Bronchial epithelial cell (primary cell): ENCODE measurements at regions not wholly inside any gene's neighbourhood (a gene's known extent, or its start where the extent isn't known, plus 50 kb on each side); places are given as distances from the start of the nearest gene placed in this dataset.
"Not testable (repeated sequence)": the region's sequence is repeated elsewhere in the genome, so short reads cannot be mapped to it uniquely, and the experiment has no call there.

ENCODE experiments used
- DNase-seq: peaks from one replicate; pipeline ENCODE4 v3.0.0-alpha.2; 2010; ENCODE audit warnings: low read depth
- FAIRE-seq: peaks from 2 replicates; lab custom pipeline; 2011; peaks lifted over from hg19 to GRCh38; lab: Jason Lieb, UNC
- H3K27me3 ChIP-seq: 2 replicates; pipeline ENCODE4 v1.5.1; 2011; ENCODE audit warnings: low read length; ENCODE audit not compliant: control insufficient read depth, insufficient read depth
- H3K36me3 ChIP-seq: 2 replicates; pipeline ENCODE4 v1.5.1; 2011; ENCODE audit warnings: low read length; ENCODE audit not compliant: control insufficient read depth, insufficient read depth
- H3K4me3 ChIP-seq: 2 replicates; pipeline ENCODE4 v1.5.1; 2011; ENCODE audit warnings: mild to moderate bottlenecking, low read depth, low read length, control low read depth
- CTCF ChIP-seq: IDR thresholded peaks from 2 replicates; pipeline ENCODE4 v1.5.1; 2011; ENCODE audit warnings: mild to moderate bottlenecking, moderate library complexity, low read length, control low read depth, inconsistent platforms; ENCODE audit not compliant: insufficient read depth, severe bottlenecking

- not testable (repeated sequence) for H3K27me3 ChIP-seq, H3K36me3 ChIP-seq, DNase-seq, H3K4me3 ChIP-seq
- FAIRE-seq, result peak; percentile 95
Measured at GRCh38 chr21:8987896-8988295, 1533.5 kb upstream of the TPTE start.

- H3K4me3 ChIP-seq, result no peak overlapping the region
- DNase-seq (peak; percentile 69), FAIRE-seq (no peak)
- no peaks in the 10 kb centered on the region for H3K27me3 ChIP-seq
- no peaks in the 10 kb centered on the region for H3K36me3 ChIP-seq
- no peak for TF ChIP-seq CTCF
Measured at GRCh38 chr21:8988696-8989095, 1532.7 kb upstream of the TPTE start.

- Histone ChIP-seq H3K27me3 (no peaks in the 10 kb centered on the region), H3K4me3 (no peak overlapping the region), H3K36me3 (no peaks in the 10 kb centered on the region)
- TF ChIP-seq CTCF, result no peak
- FAIRE-seq (no peak), DNase-seq (peak; percentile 81)
Measured at GRCh38 chr21:8989261-8989711, 1532.1 kb upstream of the TPTE start.

GRCh38 chr21:8989721-8990325 is 1531.6 kb upstream of the TPTE start:
- no peak overlapping the region for H3K4me3 ChIP-seq
- TF ChIP-seq CTCF, result no peak
- DNase-seq (peak; percentile 86), FAIRE-seq (no peak)
- H3K36me3 ChIP-seq, result no peaks in the 10 kb centered on the region
- H3K27me3 ChIP-seq, result no peaks in the 10 kb centered on the region

GRCh38 chr21:8990326-8991087 is 1530.9 kb upstream of the TPTE start:
- DNase-seq, result peak; percentile 81
- no peak for FAIRE-seq
- no peaks in the 10 kb centered on the region for H3K36me3 ChIP-seq
- TF ChIP-seq CTCF, result no peak
- H3K27me3 ChIP-seq, result no peaks in the 10 kb centered on the region
- no peak overlapping the region for H3K4me3 ChIP-seq

GRCh38 chr21:8991088-8991907 is 1530.1 kb upstream of the TPTE start:
- H3K27me3 ChIP-seq, result no peaks in the 10 kb centered on the region
- FAIRE-seq (no peak), DNase-seq (peak; percentile 84)
- no peak overlapping the region for H3K4me3 ChIP-seq
- no peak for TF ChIP-seq CTCF
- H3K36me3 ChIP-seq, result no peaks in the 10 kb centered on the region
